Keratinocyte (primary cell): ENCODE measurements at regions not wholly inside any gene's neighbourhood (a gene's known extent, or its start where the extent isn't known, plus 50 kb on each side); places are given as distances from the start of the nearest gene placed in this dataset.
A peak's percentile ranks its signal among the peaks of the same experiment; 100 is the strongest.

Source experiments
- DNase-seq: peaks from one replicate; pipeline ENCODE4 v3.0.0-alpha.2; 2011; ENCODE audit warnings: low read depth, missing footprints, low spot score
- FAIRE-seq: peaks from 2 replicates; lab custom pipeline; 2011; peaks lifted over from hg19 to GRCh38; lab: Jason Lieb, UNC
- H2AFZ ChIP-seq: 2 replicates; pipeline ENCODE4 v1.6.0; 2012; ENCODE audit warnings: low read length, control low read depth, inconsistent platforms; ENCODE audit not compliant: control insufficient read depth
- H3K27ac ChIP-seq: 2 replicates; pipeline ENCODE4 v1.5.1; 2011; ENCODE audit warnings: low read length; ENCODE audit not compliant: control insufficient read depth, insufficient read depth
- H3K27me3 ChIP-seq: 3 replicates; pipeline ENCODE4 v1.6.0; 2011; ENCODE audit warnings: low read length; ENCODE audit not compliant: control insufficient read depth, insufficient read depth; ENCODE audit errors: extremely low read depth
- H3K36me3 ChIP-seq, 2 experiments: 2 replicates in 1 of 2; 3 replicates in 1 of 2; pipeline ENCODE4 v1.5.1; 2011; ENCODE audit warnings: low read length in 2 of 2, mild to moderate bottlenecking in 1 of 2; ENCODE audit not compliant: control insufficient read depth in 2 of 2, insufficient read depth in 2 of 2; ENCODE audit errors: extremely low read depth in 1 of 2
- H3K4me1 ChIP-seq: 3 replicates; pipeline ENCODE4 v1.5.1; 2011; ENCODE audit warnings: low read length; ENCODE audit not compliant: control insufficient read depth, insufficient read depth; ENCODE audit errors: extremely low read depth
- H3K4me2 ChIP-seq: 3 replicates; pipeline ENCODE4 v1.6.0; 2011; ENCODE audit warnings: low read depth, low read length; ENCODE audit not compliant: control insufficient read depth, insufficient read depth; ENCODE audit errors: extremely low read depth
- H3K4me3 ChIP-seq, 3 experiments: fragments of 200-600 bp in 1 of 3; sonication (generic) in 1 of 3; 2 replicates in 2 of 3; 3 replicates in 1 of 3; pipeline ENCODE4 v1.5.1; 2011 to 2016; ENCODE audit warnings: low read length in 3 of 3, mild to moderate bottlenecking in 3 of 3, control low read depth in 2 of 3, inconsistent platforms in 1 of 3, low read depth in 1 of 3, mixed read lengths in 1 of 3, mixed run types in 1 of 3, moderate library complexity in 1 of 3; ENCODE audit not compliant: control insufficient read depth in 2 of 3, insufficient read depth in 2 of 3; ENCODE audit errors: extremely low read depth in 1 of 3
- H3K79me2 ChIP-seq: 2 replicates; pipeline ENCODE4 v1.6.0; 2012; ENCODE audit warnings: low read length; ENCODE audit not compliant: control insufficient read depth, insufficient read depth
- H3K9ac ChIP-seq: 3 replicates; pipeline ENCODE4 v1.6.0; 2011; ENCODE audit warnings: low read length; ENCODE audit not compliant: control insufficient read depth, insufficient read depth; ENCODE audit errors: extremely low read depth
- H3K9me1 ChIP-seq: 3 replicates; pipeline ENCODE4 v1.6.0; 2011; ENCODE audit warnings: low read length; ENCODE audit not compliant: control insufficient read depth, insufficient read depth; ENCODE audit errors: extremely low read depth
- H3K9me3 ChIP-seq: 2 replicates; pipeline ENCODE4 v1.5.1; 2012; ENCODE audit warnings: low read depth, low read length; ENCODE audit not compliant: control insufficient read depth
- H4K20me1 ChIP-seq: 3 replicates; pipeline ENCODE4 v1.6.0; 2011; ENCODE audit warnings: low read length; ENCODE audit not compliant: control insufficient read depth, insufficient read depth; ENCODE audit errors: extremely low read depth
- EZH2 ChIP-seq: IDR thresholded peaks from one replicate; pipeline ENCODE4 v1.6.1; 2012; ENCODE audit warnings: inconsistent platforms, mild to moderate bottlenecking, low read length, moderate library complexity
- dilution Hi-C: fragments of 300-500 bp; cut with MboI; formaldehyde crosslinking; loops from one replicate; pipeline ENCODE4 v1.7.0; 2020; ENCODE audit warnings: low sequenced_read_pairs; ENCODE audit not compliant: extremely low pct_ligation_motif_present
- TF ChIP-seq, protein P1 (sequence below), 3 experiments: IDR thresholded peaks in 1 of 3; conservative IDR thresholded peaks in 1 of 3; optimal IDR thresholded peaks in 1 of 3; 2 replicates in 2 of 3; 3 replicates in 1 of 3; pipeline versions ENCODE3 to v1.5.1; 2011; ENCODE audit warnings: low read length in 3 of 3, mild to moderate bottlenecking in 3 of 3, moderate library complexity in 2 of 3, control low read depth in 1 of 3, inconsistent platforms in 1 of 3; ENCODE audit not compliant: insufficient read depth in 2 of 3; ENCODE audit errors: extremely low read depth in 1 of 3

DNA sequence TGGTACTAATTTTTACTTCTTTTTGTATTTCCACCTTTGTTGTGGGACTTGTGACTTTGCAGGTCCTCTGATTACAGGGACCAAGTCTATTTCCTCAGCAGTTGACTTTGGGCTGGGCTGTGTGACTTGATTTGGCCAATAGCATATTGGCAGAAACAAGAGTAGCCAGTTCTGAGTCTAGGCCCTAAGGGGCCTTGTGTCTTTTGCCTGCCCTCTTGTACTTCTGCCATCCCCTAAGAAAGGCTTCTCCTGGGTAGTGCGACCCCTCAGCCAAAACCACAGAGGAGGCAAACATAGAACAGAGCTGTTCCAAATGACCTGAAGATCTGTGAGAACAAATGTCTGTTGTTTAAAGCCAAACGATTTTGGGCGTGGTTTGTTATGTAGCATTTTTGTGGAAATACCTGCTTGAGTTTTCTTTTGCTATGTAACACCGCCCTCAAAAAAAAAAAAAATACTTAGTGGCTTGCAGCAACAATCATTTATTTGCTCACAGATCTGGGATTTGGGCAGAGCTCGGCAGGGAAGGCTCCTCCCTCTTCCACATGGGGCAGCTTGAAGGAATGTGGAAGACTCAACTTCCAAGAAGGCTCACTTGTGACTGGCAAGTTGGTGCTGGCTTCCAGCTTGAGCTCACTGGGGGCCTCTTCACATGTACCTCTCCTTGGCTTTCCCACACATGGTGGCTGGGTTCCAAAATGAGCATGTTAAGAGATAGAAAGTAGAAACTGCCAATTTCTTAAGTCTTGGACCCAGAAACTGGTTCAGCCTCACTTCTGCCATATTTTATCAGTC lies 423.0 kb upstream of the CNKSR2 start:
- Histone ChIP-seq H3K27me3 (no peaks in the 10 kb centered on the region), H3K9ac (no peak overlapping the region), H3K36me3 (no peaks in the 10 kb centered on the region), H4K20me1 (no peaks in the 10 kb centered on the region), H3K4me1 (no peaks in the 10 kb centered on the region), H2AFZ (no peak overlapping the region), H3K9me3 (no peaks in the 10 kb centered on the region), H3K4me3 (no peak overlapping the region), H3K27ac (no peak overlapping the region), H3K79me2 (no peaks in the 10 kb centered on the region), H3K9me1 (no peaks in the 10 kb centered on the region), H3K4me2 (no peak overlapping the region)
- dilution Hi-C loops, result no loop called here
- FAIRE-seq (no peak), DNase-seq (peak; percentile 11)
- TF ChIP-seq, protein P1, sequence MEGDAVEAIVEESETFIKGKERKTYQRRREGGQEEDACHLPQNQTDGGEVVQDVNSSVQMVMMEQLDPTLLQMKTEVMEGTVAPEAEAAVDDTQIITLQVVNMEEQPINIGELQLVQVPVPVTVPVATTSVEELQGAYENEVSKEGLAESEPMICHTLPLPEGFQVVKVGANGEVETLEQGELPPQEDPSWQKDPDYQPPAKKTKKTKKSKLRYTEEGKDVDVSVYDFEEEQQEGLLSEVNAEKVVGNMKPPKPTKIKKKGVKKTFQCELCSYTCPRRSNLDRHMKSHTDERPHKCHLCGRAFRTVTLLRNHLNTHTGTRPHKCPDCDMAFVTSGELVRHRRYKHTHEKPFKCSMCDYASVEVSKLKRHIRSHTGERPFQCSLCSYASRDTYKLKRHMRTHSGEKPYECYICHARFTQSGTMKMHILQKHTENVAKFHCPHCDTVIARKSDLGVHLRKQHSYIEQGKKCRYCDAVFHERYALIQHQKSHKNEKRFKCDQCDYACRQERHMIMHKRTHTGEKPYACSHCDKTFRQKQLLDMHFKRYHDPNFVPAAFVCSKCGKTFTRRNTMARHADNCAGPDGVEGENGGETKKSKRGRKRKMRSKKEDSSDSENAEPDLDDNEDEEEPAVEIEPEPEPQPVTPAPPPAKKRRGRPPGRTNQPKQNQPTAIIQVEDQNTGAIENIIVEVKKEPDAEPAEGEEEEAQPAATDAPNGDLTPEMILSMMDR (optimal IDR thresholded peaks at IDR 0.05 in 1 of 3, IDR thresholded peaks at IDR 0.05 in 1 of 3, conservative IDR thresholded peaks at IDR 0.05 in 1 of 3; ENCODE audit: extremely low read depth in 1 of 3, insufficient read depth in 2 of 3, low read length in 3 of 3), result no peak
- TF ChIP-seq EZH2, result no peak

DNA sequence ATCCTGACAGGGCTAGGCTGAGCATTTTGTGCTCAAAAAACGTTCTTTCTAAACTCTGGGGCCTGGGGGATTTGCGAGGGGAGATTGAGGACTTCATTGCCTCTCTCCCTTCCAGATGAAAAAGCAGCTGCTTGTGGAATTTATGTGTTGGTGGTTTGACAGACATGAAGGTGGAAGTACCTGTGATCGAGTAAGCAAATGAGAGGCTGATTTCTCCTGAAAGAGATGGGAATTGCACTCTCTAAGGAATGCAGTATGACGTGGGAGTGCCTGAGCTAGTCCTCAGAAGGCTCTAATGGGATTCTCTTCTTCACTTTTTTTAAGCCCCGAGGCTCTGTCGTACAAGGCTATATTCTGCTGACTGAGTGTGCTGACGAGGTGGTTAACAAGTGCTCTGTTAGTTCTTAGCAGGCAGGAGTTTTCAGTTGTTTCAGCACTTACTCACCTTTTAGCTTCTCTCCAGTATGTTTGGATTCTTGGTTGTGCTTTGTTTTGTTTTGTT lies 426.8 kb upstream of the CNKSR2 start:
- Histone ChIP-seq H3K79me2 (no peaks in the 10 kb centered on the region), H3K27ac (no peak overlapping the region), H3K4me2 (peak overlapping the region; percentile 38), H3K36me3 (no peaks in the 10 kb centered on the region), H3K4me1 (no peaks in the 10 kb centered on the region), H2AFZ (no peak overlapping the region), H4K20me1 (no peaks in the 10 kb centered on the region), H3K27me3 (no peaks in the 10 kb centered on the region), H3K9ac (no peak overlapping the region), H3K4me3 (no peak overlapping the region), H3K9me1 (no peaks in the 10 kb centered on the region), H3K9me3 (no peaks in the 10 kb centered on the region)
- no peak for TF ChIP-seq EZH2
- TF ChIP-seq, protein P1 (optimal IDR thresholded peaks at IDR 0.05 in 1 of 3, IDR thresholded peaks at IDR 0.05 in 1 of 3, conservative IDR thresholded peaks at IDR 0.05 in 1 of 3; ENCODE audit: extremely low read depth in 1 of 3, insufficient read depth in 2 of 3, low read length in 3 of 3), result no peak
- FAIRE-seq (no peak), DNase-seq (no peak)
- dilution Hi-C loops, result no loop called here
